ENCODE measurements at regions not wholly inside any gene's neighbourhood (a gene's known extent, or its start where the extent isn't known, plus 50 kb on each side); places are given as distances from the start of the nearest gene placed in this dataset.

DNA sequence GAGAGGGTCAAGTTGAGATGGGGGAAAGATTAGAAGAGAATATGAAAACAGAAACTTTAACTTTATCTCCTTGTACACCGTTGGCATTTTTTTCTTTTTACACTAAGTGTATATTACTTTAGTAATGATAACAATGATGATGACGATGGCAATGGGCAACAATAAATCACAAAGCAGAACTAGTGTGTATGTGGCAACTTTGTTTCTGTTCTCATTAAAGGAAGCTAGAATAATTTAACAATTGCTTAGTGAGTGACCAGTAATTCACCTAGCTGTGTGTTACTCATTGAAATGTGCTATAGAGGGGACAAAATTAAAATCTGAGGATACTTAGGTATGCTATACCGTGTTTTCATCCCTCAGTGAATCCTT, 318.5 kb upstream of the TBL1XR1 start:
- TF ChIP-seq SPI1 (IDR thresholded peaks at IDR 0.05; ENCODE audit: low read depth, low read length) (no peak), POLR2A (IDR thresholded peaks at IDR 0.05; ENCODE audit: low read depth, low read length) (no peak), PAX5 (IDR thresholded peaks at IDR 0.05; ENCODE audit: insufficient read depth, low read length, severe bottlenecking) (no peak), TAF1 (IDR thresholded peaks at IDR 0.05; ENCODE audit: low read depth, low read length) (no peak), POLR2AphosphoS5 (IDR thresholded peaks at IDR 0.05; ENCODE audit: low read depth, low read length) (no peak)
- no peak for FAIRE-seq
- DNase-seq (ENCODE audit: insufficient read length, low spot score) = no peak

- no peak for DNase-seq (ENCODE audit: insufficient read length, low spot score)
- no peak for TF ChIP-seq POLR2AphosphoS5 (IDR thresholded peaks at IDR 0.05; ENCODE audit: low read depth, low read length)
- no peak for TF ChIP-seq SPI1 (IDR thresholded peaks at IDR 0.05; ENCODE audit: low read depth, low read length)
- no peak for TF ChIP-seq TAF1 (IDR thresholded peaks at IDR 0.05; ENCODE audit: low read depth, low read length)
- TF ChIP-seq POLR2A (IDR thresholded peaks at IDR 0.05; ENCODE audit: low read depth, low read length) = no peak
- TF ChIP-seq POU2F2 (IDR thresholded peaks at IDR 0.05; ENCODE audit: low read depth, low read length) = no peak
- TF ChIP-seq PAX5 (IDR thresholded peaks at IDR 0.05; ENCODE audit: insufficient read depth, low read length, severe bottlenecking) = no peak
- FAIRE-seq = no peak
These were observed 319.1 kb upstream of the TBL1XR1 start for GRCh38 chr3:177516158-177517011.

GRCh38 chr3:177517906-177518305, 320.6 kb upstream of the TBL1XR1 start:
- DNase-seq (ENCODE audit: insufficient read length, low spot score) = no peak
- no peak for TF ChIP-seq PAX5 (IDR thresholded peaks at IDR 0.05; ENCODE audit: insufficient read depth, low read length, severe bottlenecking)
- no peak for TF ChIP-seq TAF1 (IDR thresholded peaks at IDR 0.05; ENCODE audit: low read depth, low read length)
- TF ChIP-seq POLR2AphosphoS5 (IDR thresholded peaks at IDR 0.05; ENCODE audit: low read depth, low read length) = no peak
- no peak for TF ChIP-seq POU2F2 (IDR thresholded peaks at IDR 0.05; ENCODE audit: low read depth, low read length)
- no peak for TF ChIP-seq SPI1 (IDR thresholded peaks at IDR 0.05; ENCODE audit: low read depth, low read length)
- TF ChIP-seq POLR2A (IDR thresholded peaks at IDR 0.05; ENCODE audit: low read depth, low read length) = no peak
- no peak for FAIRE-seq

DNA sequence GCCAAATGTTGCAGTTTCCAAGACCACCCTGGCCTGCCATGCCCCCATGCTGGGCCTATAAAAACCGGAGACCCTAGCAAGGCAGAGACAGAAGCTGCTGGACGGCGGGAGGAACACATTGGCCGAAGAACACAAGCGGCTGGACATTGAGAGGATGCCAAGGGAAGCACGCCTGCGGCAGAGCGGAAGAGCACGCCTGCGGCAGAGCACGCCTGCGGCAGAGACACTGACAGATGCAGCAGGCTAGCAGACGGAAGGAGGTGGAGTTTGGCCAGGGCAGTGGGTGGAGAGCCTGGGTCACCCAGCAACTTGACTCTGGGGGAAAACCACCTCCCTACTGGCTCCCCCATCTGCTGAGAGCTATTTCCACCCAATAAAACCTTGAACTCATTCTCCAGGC, 322.3 kb upstream of the TBL1XR1 start:
- no peak for TF ChIP-seq PAX5 (IDR thresholded peaks at IDR 0.05; ENCODE audit: insufficient read depth, low read length, severe bottlenecking)
- TF ChIP-seq POLR2AphosphoS5 (IDR thresholded peaks at IDR 0.05; ENCODE audit: low read depth, low read length) = no peak
- TF ChIP-seq POU2F2 (IDR thresholded peaks at IDR 0.05; ENCODE audit: low read depth, low read length) = no peak
- TF ChIP-seq TAF1 (IDR thresholded peaks at IDR 0.05; ENCODE audit: low read depth, low read length) = no peak
- TF ChIP-seq POLR2A (IDR thresholded peaks at IDR 0.05; ENCODE audit: low read depth, low read length) = no peak
- no peak for TF ChIP-seq SPI1 (IDR thresholded peaks at IDR 0.05; ENCODE audit: low read depth, low read length)
- FAIRE-seq (no peak), DNase-seq (ENCODE audit: insufficient read length, low spot score) (no peak)

GRCh38 chr3:177521305-177521704, 324.0 kb upstream of the TBL1XR1 start:
- no peak for DNase-seq (ENCODE audit: insufficient read length, low spot score)
- FAIRE-seq = no peak
- TF ChIP-seq POU2F2 (IDR thresholded peaks at IDR 0.05; ENCODE audit: low read depth, low read length) = no peak
- TF ChIP-seq POLR2AphosphoS5 (IDR thresholded peaks at IDR 0.05; ENCODE audit: low read depth, low read length) = no peak
- no peak for TF ChIP-seq TAF1 (IDR thresholded peaks at IDR 0.05; ENCODE audit: low read depth, low read length)
- no peak for TF ChIP-seq PAX5 (IDR thresholded peaks at IDR 0.05; ENCODE audit: insufficient read depth, low read length, severe bottlenecking)
- TF ChIP-seq SPI1 (IDR thresholded peaks at IDR 0.05; ENCODE audit: low read depth, low read length) = no peak
- TF ChIP-seq POLR2A (IDR thresholded peaks at IDR 0.05; ENCODE audit: low read depth, low read length) = no peak

GRCh38 chr3:177522051-177522450, 324.8 kb upstream of the TBL1XR1 start:
- DNase-seq (ENCODE audit: insufficient read length, low spot score) (no peak), FAIRE-seq (no peak)
- TF ChIP-seq POLR2A (IDR thresholded peaks at IDR 0.05; ENCODE audit: low read depth, low read length) (no peak), POU2F2 (IDR thresholded peaks at IDR 0.05; ENCODE audit: low read depth, low read length) (no peak), TAF1 (IDR thresholded peaks at IDR 0.05; ENCODE audit: low read depth, low read length) (no peak), PAX5 (IDR thresholded peaks at IDR 0.05; ENCODE audit: insufficient read depth, low read length, severe bottlenecking) (no peak), SPI1 (IDR thresholded peaks at IDR 0.05; ENCODE audit: low read depth, low read length) (no peak), POLR2AphosphoS5 (IDR thresholded peaks at IDR 0.05; ENCODE audit: low read depth, low read length) (no peak)

GRCh38 chr3:177523067-177523675, 325.9 kb upstream of the TBL1XR1 start:
- no peak for FAIRE-seq
- TF ChIP-seq PAX5 (IDR thresholded peaks at IDR 0.05; ENCODE audit: insufficient read depth, low read length, severe bottlenecking) (no peak), SPI1 (IDR thresholded peaks at IDR 0.05; ENCODE audit: low read depth, low read length) (no peak), POLR2A (IDR thresholded peaks at IDR 0.05; ENCODE audit: low read depth, low read length) (no peak), POLR2AphosphoS5 (IDR thresholded peaks at IDR 0.05; ENCODE audit: low read depth, low read length) (no peak), POU2F2 (IDR thresholded peaks at IDR 0.05; ENCODE audit: low read depth, low read length) (no peak), TAF1 (IDR thresholded peaks at IDR 0.05; ENCODE audit: low read depth, low read length) (no peak)
- no peak for DNase-seq (ENCODE audit: insufficient read length, low spot score)

DNA sequence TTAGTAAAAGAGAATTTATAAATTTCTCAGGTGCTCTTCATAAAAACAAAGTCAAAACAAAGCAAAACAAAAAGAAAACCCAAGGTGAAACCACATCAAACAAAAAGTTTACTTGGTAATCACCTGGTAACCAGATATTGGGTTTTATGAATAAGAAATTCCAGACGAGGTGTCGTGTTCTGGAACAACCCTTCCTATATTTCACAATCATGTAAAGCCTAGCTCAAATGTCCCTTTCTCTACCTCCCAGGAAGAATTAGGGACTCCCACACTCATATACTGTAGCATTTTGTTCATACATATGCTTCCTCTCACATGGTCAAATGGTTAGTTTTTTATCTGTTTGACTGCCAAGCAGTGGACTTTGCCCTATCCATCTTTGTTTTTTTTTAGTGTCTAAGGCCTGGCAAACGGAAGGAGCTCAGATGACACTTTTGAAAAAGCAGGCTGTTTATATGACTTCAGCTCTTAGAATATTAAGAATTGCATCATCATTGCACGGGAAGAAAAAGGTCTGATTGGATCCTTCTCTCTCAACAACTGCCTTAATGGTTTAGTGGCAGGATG, 326.7 kb upstream of the TBL1XR1 start:
- FAIRE-seq (no peak), DNase-seq (ENCODE audit: insufficient read length, low spot score) (no peak)
- no peak for TF ChIP-seq POLR2A (IDR thresholded peaks at IDR 0.05; ENCODE audit: low read depth, low read length)
- no peak for TF ChIP-seq SPI1 (IDR thresholded peaks at IDR 0.05; ENCODE audit: low read depth, low read length)
- TF ChIP-seq POLR2AphosphoS5 (IDR thresholded peaks at IDR 0.05; ENCODE audit: low read depth, low read length) = no peak
- TF ChIP-seq TAF1 (IDR thresholded peaks at IDR 0.05; ENCODE audit: low read depth, low read length) = no peak
- no peak for TF ChIP-seq POU2F2 (IDR thresholded peaks at IDR 0.05; ENCODE audit: low read depth, low read length)
- no peak for TF ChIP-seq PAX5 (IDR thresholded peaks at IDR 0.05; ENCODE audit: insufficient read depth, low read length, severe bottlenecking)

GRCh38 chr3:177524742-177525141, 327.5 kb upstream of the TBL1XR1 start:
- DNase-seq (ENCODE audit: insufficient read length, low spot score) (no peak), FAIRE-seq (no peak)
- no peak for TF ChIP-seq POU2F2 (IDR thresholded peaks at IDR 0.05; ENCODE audit: low read depth, low read length)
- no peak for TF ChIP-seq POLR2AphosphoS5 (IDR thresholded peaks at IDR 0.05; ENCODE audit: low read depth, low read length)
- no peak for TF ChIP-seq POLR2A (IDR thresholded peaks at IDR 0.05; ENCODE audit: low read depth, low read length)
- TF ChIP-seq PAX5 (IDR thresholded peaks at IDR 0.05; ENCODE audit: insufficient read depth, low read length, severe bottlenecking) = no peak
- TF ChIP-seq SPI1 (IDR thresholded peaks at IDR 0.05; ENCODE audit: low read depth, low read length) = no peak
- TF ChIP-seq TAF1 (IDR thresholded peaks at IDR 0.05; ENCODE audit: low read depth, low read length) = no peak

Measured in GM12891 (cell line).